Parathyroid adenoma (tissue), 2 donors: ENCODE measurements at regions not wholly inside any gene's neighbourhood (a gene's known extent, or its start where the extent isn't known, plus 50 kb on each side); places are given as distances from the start of the nearest gene placed in this dataset.
"Not testable (repeated sequence)": the region's sequence is repeated elsewhere in the genome, so short reads cannot be mapped to it uniquely, and the experiment has no call there.

Source experiments
- H2AFZ ChIP-seq: fragments of 300-600 bp; sonication (generic); one replicate; pipeline ENCODE4 v1.7.0; 2017; ENCODE audit warnings: antibody characterized with exemption, mild to moderate bottlenecking
- H3K27ac ChIP-seq: fragments of 300-600 bp; sonication (generic); one replicate; pipeline ENCODE4 v1.7.0; 2017
- H3K27me3 ChIP-seq: fragments of 300-600 bp; sonication (generic); one replicate; pipeline ENCODE4 v1.7.0; 2017; ENCODE audit warnings: low read length; ENCODE audit not compliant: control insufficient read depth, insufficient read depth
- H3K36me3 ChIP-seq: fragments of 300-600 bp; sonication (generic); one replicate; pipeline ENCODE4 v1.7.0; 2017; ENCODE audit warnings: low read length; ENCODE audit not compliant: control insufficient read depth, insufficient read depth
- H3K4me1 ChIP-seq: fragments of 300-600 bp; sonication (generic); one replicate; pipeline ENCODE4 v1.7.0; 2017; ENCODE audit warnings: control low read depth
- H3K4me2 ChIP-seq: fragments of 300-600 bp; sonication (generic); one replicate; pipeline ENCODE4 v1.7.0; 2017; ENCODE audit warnings: low read length
- H3K4me3 ChIP-seq: fragments of 300-600 bp; sonication (generic); one replicate; pipeline ENCODE4 v1.7.0; 2017; ENCODE audit warnings: low read depth, low read length
- H3K79me2 ChIP-seq: fragments of 300-600 bp; sonication (generic); one replicate; pipeline ENCODE4 v1.7.0; 2017; ENCODE audit warnings: control low read depth
- H3K9ac ChIP-seq: fragments of 300-600 bp; sonication (generic); one replicate; pipeline ENCODE4 v1.7.0; 2017; ENCODE audit warnings: mild to moderate bottlenecking
- H3K9me3 ChIP-seq: fragments of 300-600 bp; sonication (generic); one replicate; pipeline ENCODE4 v1.7.0; 2017; ENCODE audit warnings: low read length; ENCODE audit not compliant: control insufficient read depth
- TF ChIP-seq, protein P1 (sequence below): fragments of 300-600 bp; sonication (generic); IDR thresholded peaks from one replicate; pipeline ENCODE4 v1.7.0; 2017; ENCODE audit warnings: antibody characterized with exemption, mild to moderate bottlenecking
- donor health status: primary hyperparathyroidism.

- Histone ChIP-seq H3K9me3 (no peaks in the 10 kb centered on the region), H3K79me2 (no peaks in the 10 kb centered on the region), H2AFZ (no peak overlapping the region), H3K4me1 (no peaks in the 10 kb centered on the region), H3K36me3 (no peaks in the 10 kb centered on the region), H3K4me2 (no peak overlapping the region), H3K27ac (no peak overlapping the region), H3K27me3 (no peaks in the 10 kb centered on the region), H3K9ac (no peak overlapping the region), H3K4me3 (no peak overlapping the region)
- TF ChIP-seq, protein P1, sequence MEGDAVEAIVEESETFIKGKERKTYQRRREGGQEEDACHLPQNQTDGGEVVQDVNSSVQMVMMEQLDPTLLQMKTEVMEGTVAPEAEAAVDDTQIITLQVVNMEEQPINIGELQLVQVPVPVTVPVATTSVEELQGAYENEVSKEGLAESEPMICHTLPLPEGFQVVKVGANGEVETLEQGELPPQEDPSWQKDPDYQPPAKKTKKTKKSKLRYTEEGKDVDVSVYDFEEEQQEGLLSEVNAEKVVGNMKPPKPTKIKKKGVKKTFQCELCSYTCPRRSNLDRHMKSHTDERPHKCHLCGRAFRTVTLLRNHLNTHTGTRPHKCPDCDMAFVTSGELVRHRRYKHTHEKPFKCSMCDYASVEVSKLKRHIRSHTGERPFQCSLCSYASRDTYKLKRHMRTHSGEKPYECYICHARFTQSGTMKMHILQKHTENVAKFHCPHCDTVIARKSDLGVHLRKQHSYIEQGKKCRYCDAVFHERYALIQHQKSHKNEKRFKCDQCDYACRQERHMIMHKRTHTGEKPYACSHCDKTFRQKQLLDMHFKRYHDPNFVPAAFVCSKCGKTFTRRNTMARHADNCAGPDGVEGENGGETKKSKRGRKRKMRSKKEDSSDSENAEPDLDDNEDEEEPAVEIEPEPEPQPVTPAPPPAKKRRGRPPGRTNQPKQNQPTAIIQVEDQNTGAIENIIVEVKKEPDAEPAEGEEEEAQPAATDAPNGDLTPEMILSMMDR: no peak
Observed at GRCh38 chr1:209113521-209113920, 470.0 kb upstream of the CAMK1G start.

GRCh38 chr1:209116705-209117104 lies 466.8 kb upstream of the CAMK1G start:
- Histone ChIP-seq H3K9me3 (no peaks in the 10 kb centered on the region), H3K79me2 (no peaks in the 10 kb centered on the region)

DNA sequence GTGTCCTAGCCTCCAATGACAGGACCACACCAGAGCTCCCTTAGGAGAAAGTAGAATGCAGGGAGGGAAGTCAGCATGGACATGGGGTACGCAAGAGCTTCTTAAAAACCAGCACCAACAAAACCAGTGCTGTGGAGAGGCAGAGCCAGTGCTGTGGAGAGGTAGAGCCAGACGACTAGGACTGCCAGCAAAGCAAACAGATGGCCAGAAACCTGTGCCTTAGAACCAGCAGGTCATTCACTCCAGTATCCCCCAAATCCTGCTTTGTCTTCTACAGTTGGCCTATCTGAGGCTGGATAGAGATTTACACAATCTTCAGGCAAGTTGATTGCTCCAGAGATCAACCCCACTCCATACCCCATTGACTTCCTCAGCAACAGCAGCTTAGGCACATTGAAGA lies 459.9 kb upstream of the CAMK1G start:
- H3K27ac ChIP-seq: no peak overlapping the region
- H2AFZ ChIP-seq: no peak overlapping the region
- no peaks in the 10 kb centered on the region for H3K4me1 ChIP-seq
- no peaks in the 10 kb centered on the region for H3K36me3 ChIP-seq
- H3K27me3 ChIP-seq: no peaks in the 10 kb centered on the region
- H3K4me3 ChIP-seq: no peak overlapping the region
- TF ChIP-seq, protein P1: no peak
- no peak overlapping the region for H3K9ac ChIP-seq
- no peaks in the 10 kb centered on the region for H3K9me3 ChIP-seq
- H3K4me2 ChIP-seq: no peak overlapping the region
- H3K79me2 ChIP-seq: no peaks in the 10 kb centered on the region

More at GRCh38 chr1:209116705-209117104, 466.8 kb upstream of the CAMK1G start:
- Histone ChIP-seq H3K27me3 (no peaks in the 10 kb centered on the region), H3K4me3 (no peak overlapping the region), H3K36me3 (no peaks in the 10 kb centered on the region), H3K27ac (no peak overlapping the region), H3K4me2 (no peak overlapping the region), H3K4me1 (no peaks in the 10 kb centered on the region), H3K9ac (no peak overlapping the region), H2AFZ (no peak overlapping the region)
- TF ChIP-seq, protein P1: no peak

- not testable (repeated sequence) for H3K4me2 ChIP-seq, H3K4me1 ChIP-seq, H3K27ac ChIP-seq, H3K27me3 ChIP-seq, H3K9me3 ChIP-seq, H2AFZ ChIP-seq, H3K4me3 ChIP-seq, H3K79me2 ChIP-seq, H3K36me3 ChIP-seq, H3K9ac ChIP-seq
Observed at GRCh38 chr1:209129091-209129490, 454.4 kb upstream of the CAMK1G start.

DNA sequence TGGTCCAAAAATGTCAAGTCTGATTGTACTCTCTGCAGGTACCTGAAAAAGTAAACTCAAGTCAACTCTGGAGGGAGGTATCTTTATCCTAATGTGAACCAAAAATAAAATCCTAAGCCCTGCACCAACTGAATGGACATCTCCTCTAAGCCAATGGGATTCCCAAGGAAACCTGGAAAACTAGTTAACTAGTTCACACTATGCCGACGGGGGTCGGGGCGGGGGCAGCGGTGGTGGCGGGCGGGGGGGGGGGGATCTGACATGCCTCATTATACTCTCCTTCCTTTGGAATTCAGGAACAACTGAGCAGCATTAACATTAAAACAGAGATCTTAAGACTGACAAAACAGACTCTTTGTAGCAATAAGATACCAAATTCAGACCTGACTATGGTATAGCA lies 452.6 kb upstream of the CAMK1G start:
- Histone ChIP-seq H3K4me3 (no peak overlapping the region), H3K4me2 (no peak overlapping the region), H3K27ac (no peak overlapping the region), H3K9ac (no peak overlapping the region), H3K4me1 (no peaks in the 10 kb centered on the region), H2AFZ (no peak overlapping the region), H3K9me3 (no peaks in the 10 kb centered on the region), H3K79me2 (no peaks in the 10 kb centered on the region), H3K27me3 (no peaks in the 10 kb centered on the region), H3K36me3 (no peaks in the 10 kb centered on the region)
- TF ChIP-seq, protein P1: no peak
